Common myeloid progenitor, CD34-positive (primary cell): ENCODE measurements at regions not wholly inside any gene's neighbourhood (a gene's known extent, or its start where the extent isn't known, plus 50 kb on each side); places are given as distances from the start of the nearest gene placed in this dataset.
A peak's percentile ranks its signal among the peaks of the same experiment; 100 is the strongest.

Experiments used
- CTCF ChIA-PET: fragments of 350-600 bp; sonication (Branson Sonifier 250); formaldehyde crosslinking; loops from one replicate; lab custom pipeline; 2021; ENCODE audit warnings: antibody characterized with exemption; lab: Charles Lee
- POLR2A ChIA-PET: fragments of 350-600 bp; sonication (Branson Sonifier 250); formaldehyde crosslinking; loops from one replicate; lab custom pipeline; 2021; ENCODE audit warnings: antibody characterized with exemption; lab: Charles Lee
- DNase-seq, 3 donors: peaks; one replicate each; pipeline versions ENCODE4 v3.0.0 to v3.0.0-alpha.2; 2013
- H3K27ac ChIP-seq, 2 experiments: 1 replicate in 1 of 2; 2 replicates in 1 of 2; pipeline ENCODE4 v1.7.0; 2013; ENCODE audit warnings: inconsistent platforms in 2 of 2, low read length in 2 of 2, mild to moderate bottlenecking in 2 of 2, low read depth in 1 of 2, moderate library complexity in 1 of 2; ENCODE audit not compliant: severe bottlenecking in 2 of 2, insufficient read depth in 1 of 2, poor library complexity in 1 of 2
- H3K27me3 ChIP-seq, 5 experiments: replicated peaks in 2 of 5; 1 replicate in 3 of 5; 2 replicates in 2 of 5; pipeline versions ENCODE4 v1.6.1 to v1.7.0; 2013; ENCODE audit warnings: low read length in 4 of 5, mild to moderate bottlenecking in 2 of 5, moderate library complexity in 2 of 5, inconsistent platforms in 1 of 5; ENCODE audit not compliant: insufficient read depth in 5 of 5, control insufficient read depth in 4 of 5
- H3K36me3 ChIP-seq, 4 experiments: 1 replicate in 2 of 4; 2 replicates in 2 of 4; pipeline versions ENCODE4 v1.6.1 to v1.7.0; 2013; ENCODE audit warnings: low read length in 3 of 4, control low read depth in 1 of 4, mild to moderate bottlenecking in 1 of 4; ENCODE audit not compliant: control insufficient read depth in 4 of 4, insufficient read depth in 4 of 4
- H3K4me1 ChIP-seq, 4 experiments: 1 replicate in 3 of 4; 2 replicates in 1 of 4; pipeline versions ENCODE4 v1.6.1 to v1.7.1; 2013; ENCODE audit warnings: low read length in 3 of 4, mild to moderate bottlenecking in 3 of 4, control low read depth in 1 of 4, inconsistent platforms in 1 of 4, moderate library complexity in 1 of 4; ENCODE audit not compliant: control insufficient read depth in 4 of 4, insufficient read depth in 4 of 4; ENCODE audit errors: control extremely low read depth in 1 of 4
- H3K4me3 ChIP-seq, 7 experiments: 1 replicate in 4 of 7; 2 replicates in 3 of 7; pipeline versions ENCODE4 v1.5.1 to v1.7.0; 2013; ENCODE audit warnings: mild to moderate bottlenecking in 7 of 7, low read length in 6 of 7, moderate library complexity in 6 of 7, inconsistent platforms in 2 of 7, low read depth in 2 of 7, control low read depth in 1 of 7; ENCODE audit not compliant: insufficient read depth in 4 of 7, control insufficient read depth in 1 of 7; ENCODE audit errors: extremely low read depth in 1 of 7
- H3K9me3 ChIP-seq, 5 experiments: 1 replicate in 4 of 5; 2 replicates in 1 of 5; pipeline versions ENCODE4 v1.6.1 to v1.7.1; 2013; ENCODE audit warnings: low read length in 4 of 5, mild to moderate bottlenecking in 2 of 5, inconsistent platforms in 1 of 5, low read depth in 1 of 5, moderate library complexity in 1 of 5; ENCODE audit not compliant: control insufficient read depth in 4 of 5, insufficient read depth in 2 of 5; ENCODE audit errors: control extremely low read depth in 1 of 5
- WGBS: methylation state at CpG from one replicate; pipeline ENCODE4 v1.1.5; 2013; ENCODE audit not compliant: insufficient coverage; 5-methylcytosine and 5-hydroxymethylcytosine counted together

DNA sequence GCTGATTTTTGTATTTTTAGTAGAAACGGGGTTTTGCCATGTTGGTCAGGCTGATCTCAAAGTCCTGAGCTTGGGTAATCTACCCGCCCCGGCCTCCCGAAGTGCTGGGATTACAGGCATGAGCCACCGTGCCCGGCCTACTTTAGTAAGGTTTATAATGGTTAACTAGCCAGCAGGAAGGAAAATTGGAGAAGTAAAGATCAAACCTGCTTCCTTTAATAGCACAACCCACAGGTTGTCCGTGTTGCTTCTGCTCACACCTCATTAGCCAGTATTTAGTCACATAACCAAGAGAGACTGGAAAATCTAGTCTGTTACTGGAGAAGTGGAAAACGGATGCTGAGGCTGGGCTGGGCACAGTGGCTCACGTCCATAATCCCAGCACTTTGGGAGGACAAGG, 51.9 kb upstream of the TBL1XR1 start:
- 80% methylated on average over 8 of the region's 9 CpGs for WGBS
- H3K4me1 ChIP-seq: peaks cover 0 to 4% (median 2%) of the 10 kb centered on the region in 4 experiments
- no peaks in the 10 kb centered on the region for H3K27me3 ChIP-seq
- ChIA-PET POLR2A (no interaction called here), CTCF (no interaction called here)
- peaks cover 0 to 4% (median 0%) of the 10 kb centered on the region in 5 experiments for H3K9me3 ChIP-seq
- no peak overlapping the region for H3K4me3 ChIP-seq
- H3K36me3 ChIP-seq: no peaks in the 10 kb centered on the region
- no peak overlapping the region for H3K27ac ChIP-seq
- DNase-seq: peak; percentile 8 to 69 (median 44)

DNA sequence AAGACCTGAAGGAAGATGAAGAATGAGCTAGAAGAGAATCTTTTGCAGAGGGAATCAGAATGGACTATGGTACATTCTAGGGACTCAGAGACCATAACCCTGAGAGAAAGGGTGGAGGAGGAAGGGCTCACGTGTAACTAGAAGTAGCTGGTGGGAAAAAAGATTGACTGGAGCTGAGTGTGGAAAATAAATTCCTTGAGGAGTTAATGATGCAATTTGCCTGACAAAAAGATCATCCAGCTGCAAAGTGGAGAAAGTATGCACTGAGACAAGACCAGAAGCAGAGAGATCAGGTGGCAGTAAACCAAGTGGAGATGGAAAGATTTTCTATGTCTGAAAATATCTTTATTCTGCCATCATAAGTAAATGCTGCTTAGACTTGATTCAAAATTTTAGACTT, 52.9 kb upstream of the TBL1XR1 start:
- Histone ChIP-seq H3K27ac (no peak overlapping the region), H3K4me3 (no peak overlapping the region), H3K36me3 (no peaks in the 10 kb centered on the region), H3K9me3 (peaks cover 0 to 4% (median 0%) of the 10 kb centered on the region in 5 experiments), H3K27me3 (no peaks in the 10 kb centered on the region), H3K4me1 (peaks cover 0 to 4% (median 2%) of the 10 kb centered on the region in 4 experiments)
- 100% methylated on average over 1 of the region's 1 CpG for WGBS
- ChIA-PET POLR2A (interaction anchor here (0.6 kb wide), 1 partner anchor 430 kb away, joined by 3 read pairs; no protein-coding TSS in a partner anchor), CTCF (interaction anchor here (1.0 kb wide), 1 partner anchor 12 kb away, joined by 3 read pairs; no protein-coding TSS in a partner anchor)
- no peak for DNase-seq

DNA sequence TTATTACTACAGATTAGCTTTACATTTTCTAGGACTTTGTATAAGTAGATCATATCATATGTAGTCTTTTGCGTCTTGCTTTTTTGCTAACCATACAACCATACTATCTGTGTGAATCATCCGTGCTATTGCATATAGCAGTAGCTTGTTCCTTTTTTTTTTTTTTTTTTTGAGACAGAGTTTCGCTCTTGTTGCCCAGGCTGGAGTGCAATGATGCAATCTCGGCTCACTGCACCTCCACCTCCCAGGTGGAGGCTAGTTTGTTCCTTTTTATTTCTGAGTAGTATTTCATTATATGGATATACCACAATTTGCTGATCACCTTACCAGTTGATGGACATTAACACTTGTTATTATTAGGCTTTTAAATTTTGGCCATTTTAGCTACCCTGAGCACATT, 54.5 kb upstream of the TBL1XR1 start:
- Histone ChIP-seq H3K4me3 (no peak overlapping the region), H3K27ac (no peak overlapping the region), H3K4me1 (peaks cover 0 to 4% (median 2%) of the 10 kb centered on the region in 4 experiments), H3K27me3 (no peaks in the 10 kb centered on the region), H3K9me3 (peaks cover 0 to 4% (median 0%) of the 10 kb centered on the region in 5 experiments), H3K36me3 (no peaks in the 10 kb centered on the region)
- no peak for DNase-seq
- WGBS: no CpG with 5 or more reads among the region's 4 CpGs
- CTCF ChIA-PET: interaction anchor here (0.6 to 1.6 kb wide), 2 partner anchors 15 to 51 kb away, joined by 3 read pairs; no protein-coding TSS in a partner anchor
- POLR2A ChIA-PET: interaction anchor here (0.6 kb wide), 1 partner anchor 437 kb away, joined by 3 read pairs; no protein-coding TSS in a partner anchor

DNA sequence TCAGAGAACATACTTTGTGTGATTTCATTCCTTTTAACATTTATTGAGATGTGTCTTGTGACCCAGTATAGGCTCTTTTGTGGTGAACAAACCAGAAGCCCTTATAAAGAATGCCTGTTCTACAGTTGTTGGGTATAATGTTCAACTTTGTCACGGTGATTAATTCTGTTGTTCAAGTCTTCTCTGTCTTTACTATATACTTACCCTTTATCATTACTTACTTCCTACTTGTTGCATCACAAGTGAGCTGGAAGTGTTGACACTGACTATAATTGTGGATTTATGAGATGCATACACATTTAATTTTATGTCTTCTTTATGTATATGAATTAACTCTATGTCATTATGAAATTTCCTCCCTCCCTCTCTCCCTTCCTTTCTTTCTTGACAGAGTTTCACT, 59.7 kb upstream of the TBL1XR1 start:
- WGBS: no CpG with 5 or more reads among the region's 1 CpG

DNA sequence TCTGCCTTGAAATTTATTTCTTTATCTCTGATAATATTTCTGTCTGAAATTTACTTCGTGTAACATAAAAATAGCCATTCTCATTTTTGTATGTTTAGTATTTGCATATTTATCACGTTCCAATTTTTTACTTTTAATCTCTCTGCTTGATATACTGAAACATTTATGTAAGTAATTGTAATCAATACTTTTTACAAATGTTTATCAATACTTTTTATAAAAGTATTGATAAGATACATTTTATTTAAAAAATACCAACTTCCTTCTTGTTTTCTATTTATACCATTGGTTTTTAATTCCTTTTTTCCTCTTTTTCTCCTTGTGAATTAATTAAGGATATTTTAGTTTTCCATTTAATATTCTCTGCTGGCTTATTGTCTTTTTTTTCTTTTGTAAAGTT, 60.3 kb upstream of the TBL1XR1 start:
- Histone ChIP-seq H3K4me1 (no peaks in the 10 kb centered on the region), H3K27ac (no peak overlapping the region), H3K36me3 (no peaks in the 10 kb centered on the region), H3K27me3 (no peaks in the 10 kb centered on the region), H3K9me3 (no peaks in the 10 kb centered on the region), H3K4me3 (no peak overlapping the region)
- POLR2A ChIA-PET: no interaction called here
- CTCF ChIA-PET: interaction anchor here (1.1 kb wide), 1 partner anchor 10 kb away, joined by 3 read pairs; no protein-coding TSS in a partner anchor
- DNase-seq: no peak
- whole genome bisulfite sequencing: no CpG with 5 or more reads among the region's 2 CpGs

More for the DNA sequence above, 59.7 kb upstream of the TBL1XR1 start:
- Histone ChIP-seq H3K9me3 (peaks cover 0 to under 1% (median 0%) of the 10 kb centered on the region in 5 experiments), H3K36me3 (no peaks in the 10 kb centered on the region), H3K4me1 (no peaks in the 10 kb centered on the region), H3K27me3 (no peaks in the 10 kb centered on the region), H3K4me3 (no peak overlapping the region), H3K27ac (no peak overlapping the region)
- ChIA-PET CTCF (interaction anchor here (0.6 to 1.1 kb wide), 2 partner anchors 11 to 33 kb away, joined by 3 to 5 read pairs; no protein-coding TSS in a partner anchor), POLR2A (no interaction called here)
- DNase-seq: no peak

DNA sequence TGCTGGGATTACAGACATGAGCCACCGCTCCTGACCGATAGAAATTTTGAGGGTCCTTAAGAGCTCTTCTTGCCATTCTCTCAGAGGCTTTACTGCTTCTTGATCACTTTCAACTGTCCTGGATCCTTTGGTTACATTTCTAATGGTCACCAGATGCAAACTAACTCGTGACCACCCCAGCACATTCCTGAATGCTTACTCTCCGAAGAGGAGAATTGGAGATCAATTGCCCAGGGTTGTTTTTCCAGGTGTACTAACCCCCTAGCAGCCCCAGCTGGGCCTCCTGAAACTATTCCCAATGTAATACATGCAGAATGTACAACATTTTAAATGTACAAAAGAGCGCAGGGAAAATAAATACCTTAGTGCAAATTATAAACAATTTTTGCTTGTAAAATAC, 65.1 kb upstream of the TBL1XR1 start:
- WGBS: 100% methylated on average over 2 of the region's 5 CpGs
- Histone ChIP-seq H3K36me3 (no peaks in the 10 kb centered on the region), H3K27ac (no peak overlapping the region), H3K4me1 (peaks cover 4 to 12% (median 9%) of the 10 kb centered on the region in 4 experiments), H3K27me3 (no peaks in the 10 kb centered on the region), H3K4me3 (no peak overlapping the region), H3K9me3 (no peaks in the 10 kb centered on the region)
- ChIA-PET CTCF (interaction anchor here (1.4 kb wide), 1 partner anchor 12 kb away, joined by 3 read pairs; no protein-coding TSS in a partner anchor), POLR2A (no interaction called here)
- DNase-seq: no peak

DNA sequence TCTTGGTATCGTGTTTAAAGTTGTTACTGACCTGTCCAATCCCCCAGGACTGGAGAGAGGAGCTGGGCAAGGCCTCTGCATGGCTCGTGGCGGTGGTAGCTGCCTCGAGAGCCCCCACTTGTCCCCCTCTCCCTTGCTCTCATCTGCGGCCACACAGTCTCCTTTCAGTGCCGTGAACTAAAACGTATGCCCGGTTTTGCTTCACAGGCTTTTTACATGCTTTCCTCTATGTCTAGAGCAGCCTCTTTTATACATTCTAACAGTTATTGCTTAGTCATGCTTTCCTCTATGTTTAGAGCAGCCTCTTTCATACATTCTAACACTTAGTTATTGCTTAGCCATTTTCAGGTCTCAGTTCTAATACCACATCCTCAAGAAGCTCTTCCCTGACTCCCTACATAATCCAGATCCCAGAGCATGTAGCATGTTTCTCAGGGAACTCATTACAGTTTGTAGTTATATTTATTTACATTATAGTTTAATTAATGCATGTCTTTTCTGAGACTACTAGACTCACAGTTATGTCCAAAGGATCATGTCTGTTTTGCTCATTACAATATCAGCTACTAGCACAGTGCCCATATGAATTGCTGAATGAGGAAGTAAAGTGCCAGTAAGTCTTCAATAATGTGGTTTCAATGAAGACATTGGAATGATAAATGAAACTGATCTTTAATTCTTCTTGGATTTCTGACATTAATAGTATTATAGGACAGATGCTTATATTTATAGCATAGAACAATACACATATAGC, 66.5 kb upstream of the TBL1XR1 start:
- CTCF ChIA-PET: interaction anchor here (1.2 kb wide), 1 partner anchor 21 kb away, joined by 3 read pairs; no protein-coding TSS in a partner anchor
- peak; percentile 33 to 70 (median 64) for DNase-seq
- peaks cover 4 to 12% (median 9%) of the 10 kb centered on the region in 4 experiments for H3K4me1 ChIP-seq
- H3K27me3 ChIP-seq: no peaks in the 10 kb centered on the region
- 53% methylated on average over 8 of the region's 8 CpGs for WGBS
- no peak overlapping the region for H3K4me3 ChIP-seq
- peak overlapping the region in 1 of 2 experiments; percentile 60 for H3K27ac ChIP-seq
- no peaks in the 10 kb centered on the region for H3K36me3 ChIP-seq
- POLR2A ChIA-PET: no interaction called here
- H3K9me3 ChIP-seq: no peaks in the 10 kb centered on the region
